Stomach smooth muscle (tissue), 2 donors: ENCODE measurements at regions not wholly inside any gene's neighbourhood (a gene's known extent, or its start where the extent isn't known, plus 50 kb on each side); places are given as distances from the start of the nearest gene placed in this dataset.

Source experiments
- H3K27ac ChIP-seq: one replicate; pipeline ENCODE4 v1.7.0; 2013; ENCODE audit warnings: mild to moderate bottlenecking, low read length, inconsistent platforms
- H3K27me3 ChIP-seq, 2 donors: one replicate each; pipeline ENCODE4 v1.7.0; 2013; ENCODE audit warnings: low read length in 2 of 2; ENCODE audit not compliant: insufficient read depth in 2 of 2, control insufficient read depth in 1 of 2
- H3K36me3 ChIP-seq, 2 donors: one replicate each; pipeline ENCODE4 v1.7.0; 2013; ENCODE audit warnings: low read length in 2 of 2; ENCODE audit not compliant: control insufficient read depth in 2 of 2, insufficient read depth in 2 of 2
- H3K4me1 ChIP-seq: one replicate; pipeline ENCODE4 v1.7.0; 2013; ENCODE audit warnings: low read length; ENCODE audit not compliant: control insufficient read depth, insufficient read depth
- H3K4me3 ChIP-seq, 2 donors: one replicate each; pipeline ENCODE4 v1.7.0; 2013; ENCODE audit warnings: low read length in 2 of 2
- H3K9ac ChIP-seq, 2 donors: one replicate each; pipeline ENCODE4 v1.7.0; 2013; ENCODE audit warnings: low read length in 2 of 2, mild to moderate bottlenecking in 1 of 2
- H3K9me3 ChIP-seq, 2 donors: one replicate each; pipeline ENCODE4 v1.7.0; 2013; ENCODE audit warnings: low read length in 2 of 2; ENCODE audit not compliant: control insufficient read depth in 2 of 2
- donor health status: healthy.
- donor health status: Pancreatic carcinoma.

- H3K27me3 ChIP-seq, result no peaks in the 10 kb centered on the region
- no peak overlapping the region for H3K4me3 ChIP-seq
- H3K4me1 ChIP-seq, result peaks cover 6% of the 10 kb centered on the region
- H3K9ac ChIP-seq, result no peak overlapping the region
- H3K9me3 ChIP-seq, result no peaks in the 10 kb centered on the region
- no peaks in the 10 kb centered on the region for H3K36me3 ChIP-seq
- peak overlapping the region; percentile 18 for H3K27ac ChIP-seq
Observed at GRCh38 chr4:183852910-183853547, 52.1 kb upstream of the STOX2 start.

GRCh38 chr4:183853548-183853940, 51.6 kb upstream of the STOX2 start:
- Histone ChIP-seq H3K4me1 (peaks cover 6% of the 10 kb centered on the region), H3K36me3 (no peaks in the 10 kb centered on the region), H3K9me3 (no peaks in the 10 kb centered on the region), H3K9ac (no peak overlapping the region), H3K4me3 (no peak overlapping the region), H3K27ac (peak overlapping the region; percentile 18), H3K27me3 (no peaks in the 10 kb centered on the region)
